Thymus (tissue), 11 donors: ENCODE measurements at regions not wholly inside any gene's neighbourhood (a gene's known extent, or its start where the extent isn't known, plus 50 kb on each side); places are given as distances from the start of the nearest gene placed in this dataset.
"Not testable (repeated sequence)": the region's sequence is repeated elsewhere in the genome, so short reads cannot be mapped to it uniquely, and the experiment has no call there.

Source experiments
- DNase-seq, 9 donors: peaks; one replicate each; pipeline ENCODE4 v3.0.0-alpha.2; 2013; ENCODE audit warnings: low spot score in 9 of 9, low read depth in 6 of 9, missing footprints in 1 of 9
- H3K27ac ChIP-seq, 2 donors: one replicate each; pipeline ENCODE4 v1.5.1; 2013; ENCODE audit warnings: control low read depth in 1 of 2, low read depth in 1 of 2, low read length in 1 of 2, mild to moderate bottlenecking in 1 of 2, moderate library complexity in 1 of 2
- H3K27me3 ChIP-seq, 2 donors: one replicate each; pipeline ENCODE4 v1.5.1; 2013; ENCODE audit warnings: low read length in 1 of 2; ENCODE audit not compliant: control insufficient read depth in 2 of 2, insufficient read depth in 1 of 2
- H3K36me3 ChIP-seq, 2 donors: one replicate each; pipeline ENCODE4 v1.5.1; 2013; ENCODE audit warnings: low read length in 1 of 2, mild to moderate bottlenecking in 1 of 2, moderate library complexity in 1 of 2; ENCODE audit not compliant: control insufficient read depth in 2 of 2, insufficient read depth in 2 of 2
- H3K4me1 ChIP-seq, 2 donors: one replicate each; pipeline ENCODE4 v1.5.1; 2013; ENCODE audit warnings: low read length in 2 of 2; ENCODE audit not compliant: control insufficient read depth in 2 of 2, insufficient read depth in 2 of 2
- H3K4me3 ChIP-seq, 2 donors: one replicate each; pipeline ENCODE4 v1.5.1; 2013; ENCODE audit warnings: low read length in 2 of 2, control low read depth in 1 of 2, mild to moderate bottlenecking in 1 of 2
- H3K9me3 ChIP-seq, 2 donors: one replicate each; pipeline ENCODE4 v1.5.1; 2013; ENCODE audit warnings: low read length in 1 of 2, mild to moderate bottlenecking in 1 of 2; ENCODE audit not compliant: control insufficient read depth in 2 of 2, insufficient read depth in 1 of 2
- WGBS: extraction: QIAGEN DNeasy Blood & Tissue Kit; methylation state at CpG from one replicate; pipeline ENCODE4 v1.1.7; 2013; 5-methylcytosine and 5-hydroxymethylcytosine counted together
- donor health status: healthy.

DNA sequence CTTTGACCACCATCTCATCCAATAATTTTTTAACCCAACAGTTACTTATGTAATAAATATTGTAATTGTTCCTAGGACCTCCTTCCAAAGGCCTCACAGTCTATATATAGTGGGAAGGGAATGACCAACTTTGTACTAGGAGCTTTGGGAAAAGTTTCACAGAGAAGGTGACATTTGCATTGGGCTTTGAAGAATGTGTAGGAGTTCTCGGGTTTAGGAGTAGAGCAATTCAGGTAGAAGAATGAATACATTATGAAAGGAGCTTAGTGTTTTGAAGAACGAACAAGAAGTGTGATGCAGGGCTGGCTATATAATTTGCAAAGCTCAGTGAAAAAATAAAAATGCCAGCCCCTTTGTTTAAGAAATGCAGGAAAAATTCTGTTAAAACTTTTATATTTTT is 330.4 kb upstream of the DEPDC1 start:
- no peak overlapping the region for H3K27ac ChIP-seq
- no peak overlapping the region for H3K4me3 ChIP-seq
- no peaks in the 10 kb centered on the region for H3K27me3 ChIP-seq
- H3K9me3 ChIP-seq = no peaks in the 10 kb centered on the region
- no peaks in the 10 kb centered on the region for H3K4me1 ChIP-seq
- WGBS = 96% methylated on average over 2 of the region's 2 CpGs
- no peak for DNase-seq
- H3K36me3 ChIP-seq = no peaks in the 10 kb centered on the region

DNA sequence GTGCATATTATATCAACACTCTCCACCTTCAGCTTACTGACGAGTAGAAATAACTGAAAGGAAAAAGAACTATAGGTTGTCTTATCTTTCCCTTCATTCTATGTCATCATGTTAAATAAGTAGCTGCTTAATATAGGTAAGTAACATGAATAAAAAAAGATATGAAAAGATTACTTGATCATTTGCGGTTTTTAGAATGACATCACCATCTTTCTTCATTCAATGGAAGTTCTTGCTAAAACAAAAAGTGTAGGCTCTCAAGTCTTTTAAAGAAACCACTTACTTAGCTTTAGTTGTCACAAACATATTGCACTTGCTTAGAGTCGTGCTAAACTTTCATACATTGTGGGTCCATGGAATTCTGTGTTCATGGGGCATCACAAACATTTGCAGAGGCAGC is 331.1 kb upstream of the DEPDC1 start:
- Histone ChIP-seq H3K4me3 (no peak overlapping the region), H3K27ac (no peak overlapping the region), H3K4me1 (no peaks in the 10 kb centered on the region), H3K36me3 (no peaks in the 10 kb centered on the region), H3K9me3 (no peaks in the 10 kb centered on the region), H3K27me3 (no peaks in the 10 kb centered on the region)
- WGBS = 88% methylated on average over 3 of the region's 3 CpGs
- no peak for DNase-seq

DNA sequence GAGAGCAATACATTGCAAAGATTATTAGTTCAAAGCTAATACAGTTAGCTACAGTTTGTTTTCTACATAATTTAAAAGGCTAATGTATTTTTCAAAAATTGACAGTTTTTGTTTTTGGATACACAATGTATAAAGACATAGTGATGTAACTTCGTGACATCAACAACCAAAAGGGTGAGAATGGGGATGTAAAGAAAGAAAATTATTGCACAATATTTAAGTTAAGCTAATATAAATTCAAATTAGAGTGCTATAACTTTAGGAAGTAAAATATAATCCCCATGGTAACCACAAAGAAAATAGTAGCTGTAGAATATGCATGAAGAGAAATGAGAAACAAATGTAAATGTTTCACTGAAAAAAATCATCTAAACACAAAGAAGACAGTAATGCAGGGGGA is 334.4 kb upstream of the DEPDC1 start:
- Histone ChIP-seq H3K4me1 (no peaks in the 10 kb centered on the region), H3K27ac (no peak overlapping the region), H3K36me3 (no peaks in the 10 kb centered on the region), H3K9me3 (no peaks in the 10 kb centered on the region), H3K27me3 (no peaks in the 10 kb centered on the region), H3K4me3 (no peak overlapping the region)
- DNase-seq = no peak
- 0% methylated on average over 1 of the region's 1 CpG for WGBS

DNA sequence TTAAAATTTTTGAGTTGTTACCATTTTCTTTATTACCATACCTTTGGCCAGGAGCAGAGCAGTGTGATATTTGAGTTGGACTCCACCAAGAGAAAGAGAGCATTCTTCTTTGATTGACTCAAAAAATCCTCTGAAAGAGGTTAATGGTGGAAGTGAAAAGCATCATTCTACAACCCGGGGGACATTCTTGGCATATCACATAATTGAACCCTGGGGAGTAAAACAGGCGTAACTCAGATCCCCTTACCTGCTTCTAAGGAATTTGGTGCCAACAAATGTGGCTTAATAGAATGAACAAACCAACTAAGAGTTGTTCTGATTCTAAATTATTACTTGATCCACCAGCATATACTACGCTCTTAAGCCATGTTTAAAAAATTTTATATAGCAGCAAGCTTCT is 351.1 kb upstream of the DEPDC1 start:
- no peaks in the 10 kb centered on the region for H3K4me1 ChIP-seq
- no peak for DNase-seq
- H3K27me3 ChIP-seq = no peaks in the 10 kb centered on the region
- no peaks in the 10 kb centered on the region for H3K36me3 ChIP-seq
- no peak overlapping the region for H3K27ac ChIP-seq
- 91% methylated on average over 3 of the region's 3 CpGs for WGBS
- no peak overlapping the region for H3K4me3 ChIP-seq
- H3K9me3 ChIP-seq = no peaks in the 10 kb centered on the region

DNA sequence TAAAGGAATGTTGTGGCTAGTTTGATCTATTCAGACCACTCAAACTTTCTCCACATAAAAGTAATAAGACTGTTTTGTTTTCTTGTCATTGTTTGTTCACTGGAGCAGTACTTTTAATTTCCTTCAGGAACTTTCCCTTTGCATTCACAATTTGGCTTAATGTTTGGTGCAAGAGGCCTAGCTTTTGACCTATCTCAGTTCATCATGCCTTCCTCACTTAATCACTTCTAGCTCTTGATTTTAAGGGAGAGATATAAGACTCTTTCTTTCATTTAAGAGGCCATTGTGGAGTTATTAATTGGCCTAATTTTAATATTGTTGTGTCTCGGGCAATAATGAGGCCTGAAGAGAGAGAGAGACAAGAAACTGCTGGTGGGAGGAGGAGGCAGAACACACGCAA is 371.7 kb upstream of the DEPDC1 start:
- WGBS = 91% methylated on average over 2 of the region's 2 CpGs
- Histone ChIP-seq H3K4me1 (no peaks in the 10 kb centered on the region), H3K36me3 (no peaks in the 10 kb centered on the region), H3K27me3 (no peaks in the 10 kb centered on the region), H3K4me3 (no peak overlapping the region), H3K27ac (no peak overlapping the region), H3K9me3 (peaks cover 1 to 10% of the 10 kb centered on the region in 2 donors)
- DNase-seq = no peak

DNA sequence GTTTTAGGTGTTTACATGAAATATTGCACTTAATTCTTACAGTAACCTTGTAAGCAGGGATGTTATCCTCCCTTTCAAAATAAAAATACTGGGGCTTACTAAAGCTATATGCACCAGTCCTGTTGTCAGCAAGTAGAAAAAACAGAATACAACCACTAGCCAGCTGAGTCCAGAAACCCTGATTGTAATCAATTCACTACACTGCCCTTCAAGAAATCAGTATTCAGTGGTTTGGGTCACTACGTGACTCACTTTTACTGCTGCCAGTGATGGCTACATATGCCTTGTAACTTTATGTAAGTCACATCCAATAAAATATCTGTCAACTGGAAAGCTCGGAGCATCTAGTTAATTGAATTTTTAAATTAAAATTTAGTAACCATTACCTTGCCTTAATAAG is 376.3 kb upstream of the DEPDC1 start:
- Histone ChIP-seq H3K4me1 (no peaks in the 10 kb centered on the region), H3K36me3 (no peaks in the 10 kb centered on the region), H3K27me3 (no peaks in the 10 kb centered on the region), H3K27ac (no peak overlapping the region), H3K4me3 (no peak overlapping the region), H3K9me3 (no peaks in the 10 kb centered on the region)
- 94% methylated on average over 2 of the region's 2 CpGs for WGBS
- no peak for DNase-seq

DNA sequence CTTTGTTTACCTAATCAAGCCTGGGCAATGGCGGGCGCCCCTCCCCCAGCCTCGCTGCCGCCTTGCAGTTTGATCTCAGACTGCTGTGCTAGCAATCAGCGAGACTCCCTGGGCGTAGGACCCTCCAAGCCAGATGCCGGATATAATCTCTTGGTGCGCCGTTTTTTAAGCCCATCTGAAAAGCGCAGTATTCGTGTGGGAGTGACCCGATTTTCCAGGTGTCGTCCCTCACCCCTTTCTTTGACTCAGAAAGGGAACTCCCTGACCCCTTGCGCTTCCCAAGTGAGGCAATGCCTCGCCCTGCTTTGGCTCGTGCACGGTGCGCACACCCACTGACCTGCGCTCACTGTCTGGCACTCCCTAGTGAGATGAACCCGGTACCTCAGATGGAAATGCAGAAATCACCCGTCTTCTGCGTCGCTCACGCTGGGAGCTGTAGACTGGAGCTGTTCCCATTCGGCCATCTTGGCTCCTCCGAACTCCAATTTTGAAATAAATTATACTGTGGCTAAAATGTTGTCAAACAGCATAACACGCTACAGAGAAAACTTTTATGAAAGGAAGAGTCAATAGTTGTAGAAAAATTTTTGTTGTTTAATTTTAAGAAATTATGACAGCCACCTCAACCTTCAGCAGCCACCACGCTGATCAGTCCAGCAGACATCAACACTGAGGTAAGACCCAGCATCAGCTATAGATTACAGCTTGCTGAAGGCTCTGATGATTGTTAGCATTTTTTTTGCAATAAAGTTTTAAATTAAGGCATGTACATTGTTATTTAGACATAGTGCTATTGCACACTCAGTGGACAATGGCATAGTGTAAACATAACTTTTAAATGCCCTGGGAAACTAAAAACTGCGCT is 384.7 kb upstream of the DEPDC1 start:
- not testable (repeated sequence) for H3K4me3 ChIP-seq, DNase-seq, H3K4me1 ChIP-seq, H3K27me3 ChIP-seq, H3K9me3 ChIP-seq, H3K36me3 ChIP-seq, H3K27ac ChIP-seq
- 91% methylated on average over 27 of the region's 29 CpGs for WGBS

DNA sequence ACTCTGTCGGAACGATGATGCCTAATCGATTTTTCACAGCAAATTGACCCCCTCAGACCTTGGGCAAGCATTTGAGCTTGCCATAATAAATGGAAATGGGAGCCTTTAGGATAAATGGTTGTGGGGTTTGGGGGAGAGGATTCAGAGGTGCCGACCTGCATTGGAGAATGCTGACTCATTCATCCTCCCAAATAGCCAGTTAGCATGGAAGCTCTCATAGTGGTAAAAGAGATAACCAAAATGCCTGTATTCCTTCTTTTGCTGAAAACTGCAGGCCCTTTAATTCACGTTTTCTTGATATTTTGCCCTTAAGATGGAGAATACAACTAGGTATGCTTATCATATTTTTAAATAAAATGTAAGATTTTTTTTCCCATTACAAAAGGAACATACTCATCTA is 392.6 kb upstream of the DEPDC1 start:
- H3K9me3 ChIP-seq = no peaks in the 10 kb centered on the region
- WGBS = 79% methylated on average over 5 of the region's 5 CpGs
- no peak overlapping the region for H3K4me3 ChIP-seq
- H3K27me3 ChIP-seq = no peaks in the 10 kb centered on the region
- no peak for DNase-seq
- H3K36me3 ChIP-seq = no peaks in the 10 kb centered on the region
- no peaks in the 10 kb centered on the region for H3K4me1 ChIP-seq
- no peak overlapping the region for H3K27ac ChIP-seq

DNA sequence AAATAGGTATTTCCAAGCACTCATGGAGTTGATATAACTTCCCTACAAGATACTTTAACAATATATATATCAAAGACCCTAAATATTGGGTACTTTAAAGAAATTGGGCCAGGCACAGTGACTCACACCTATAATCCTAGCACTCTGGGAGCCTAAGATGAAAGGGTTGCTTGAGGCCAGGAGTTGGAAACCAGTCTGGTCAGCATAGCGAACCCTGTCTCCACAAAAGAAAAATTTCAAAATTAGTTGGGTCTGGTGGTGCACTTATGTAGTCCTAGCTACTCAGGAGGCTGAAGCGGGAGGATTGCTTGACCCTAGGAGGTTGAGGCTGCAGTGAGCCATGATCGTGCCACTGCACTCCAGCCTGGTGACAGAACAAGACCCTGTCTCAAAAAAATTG is 393.9 kb upstream of the DEPDC1 start:
- Histone ChIP-seq H3K27me3 (no peaks in the 10 kb centered on the region), H3K27ac (no peak overlapping the region), H3K4me3 (no peak overlapping the region), H3K4me1 (no peaks in the 10 kb centered on the region), H3K36me3 (no peaks in the 10 kb centered on the region), H3K9me3 (no peaks in the 10 kb centered on the region)
- WGBS = 92% methylated on average over 3 of the region's 3 CpGs
- DNase-seq = no peak
